PFSK-1 (cell line): ENCODE measurements at regions not wholly inside any gene's neighbourhood (a gene's known extent, or its start where the extent isn't known, plus 50 kb on each side); places are given as distances from the start of the nearest gene placed in this dataset.

Source experiments
- FOXP2 ChIP-seq: optimal IDR thresholded peaks from 2 replicates; pipeline ENCODE3; 2011; ENCODE audit warnings: borderline replicate concordance, control low read depth, inconsistent platforms; ENCODE audit not compliant: insufficient read depth; ENCODE audit errors: extremely low read length, extremely low read depth
- POLR2AphosphoS5 ChIP-seq: IDR thresholded peaks from 2 replicates; pipeline ENCODE4 v1.6.1; 2012; ENCODE audit warnings: low read depth, mild to moderate bottlenecking, control low read depth, low read length, moderate library complexity
- REST ChIP-seq, 2 experiments: IDR thresholded peaks; 2 replicates each; pipeline versions ENCODE4 v1.6.1 to v1.8.0; 2011 to 2012; ENCODE audit warnings: low read depth in 2 of 2, low read length in 2 of 2, control low read depth in 1 of 2, inconsistent platforms in 1 of 2, mild to moderate bottlenecking in 1 of 2, moderate library complexity in 1 of 2; ENCODE audit not compliant: insufficient read depth in 1 of 2
- SIN3A ChIP-seq: IDR thresholded peaks from 2 replicates; pipeline ENCODE4 v1.6.1; 2012; ENCODE audit warnings: mild to moderate bottlenecking, low read length, moderate library complexity, borderline replicate concordance; ENCODE audit not compliant: insufficient read depth
- TAF1 ChIP-seq: IDR thresholded peaks from 2 replicates; pipeline ENCODE4 v1.6.1; 2012; ENCODE audit warnings: low read length, control low read depth, borderline replicate concordance; ENCODE audit not compliant: insufficient read depth

GRCh38 chr5:26031481-26031880, 1006.9 kb downstream of the CDH9 start:
- TF ChIP-seq FOXP2 (no peak), POLR2AphosphoS5 (no peak), SIN3A (no peak), REST (IDR thresholded peaks at IDR 0.05; ENCODE audit: insufficient read depth in 1 of 2, low read depth in 2 of 2, low read length in 2 of 2) (no peak), TAF1 (no peak)

GRCh38 chr5:26026044-26026443, 1012.3 kb downstream of the CDH9 start:
- TF ChIP-seq SIN3A (no peak), REST (IDR thresholded peaks at IDR 0.05; ENCODE audit: insufficient read depth in 1 of 2, low read depth in 2 of 2, low read length in 2 of 2) (no peak), FOXP2 (no peak), TAF1 (no peak), POLR2AphosphoS5 (no peak)

DNA sequence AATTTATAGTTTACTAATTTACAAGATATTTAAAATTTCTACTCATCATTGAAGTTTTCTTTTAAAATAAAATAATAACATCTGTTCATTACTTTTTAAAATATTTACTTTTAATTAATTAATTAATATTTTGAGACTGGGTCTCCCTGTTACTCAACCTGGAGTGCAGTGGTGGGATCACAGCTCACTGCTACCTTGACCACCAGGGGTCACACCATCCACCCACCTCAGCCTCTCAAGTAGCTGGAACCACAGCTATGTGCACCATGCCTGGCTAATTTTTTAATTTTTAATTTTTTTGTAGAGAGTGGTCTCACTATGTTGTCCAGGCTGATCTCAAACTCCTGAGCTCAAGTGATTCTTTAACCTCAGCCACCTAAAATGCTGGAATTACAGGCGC, 1013.6 kb downstream of the CDH9 start:
- TF ChIP-seq REST (IDR thresholded peaks at IDR 0.05; ENCODE audit: insufficient read depth in 1 of 2, low read depth in 2 of 2, low read length in 2 of 2) = no peak
- TF ChIP-seq TAF1 = no peak
- TF ChIP-seq FOXP2 = no peak
- TF ChIP-seq POLR2AphosphoS5 = no peak
- TF ChIP-seq SIN3A = no peak

- TF ChIP-seq FOXP2 (no peak), TAF1 (no peak), SIN3A (no peak), POLR2AphosphoS5 (no peak), REST (IDR thresholded peaks at IDR 0.05; ENCODE audit: insufficient read depth in 1 of 2, low read depth in 2 of 2, low read length in 2 of 2) (no peak)
These were observed 1015.0 kb downstream of the CDH9 start for GRCh38 chr5:26023361-26023760.

DNA sequence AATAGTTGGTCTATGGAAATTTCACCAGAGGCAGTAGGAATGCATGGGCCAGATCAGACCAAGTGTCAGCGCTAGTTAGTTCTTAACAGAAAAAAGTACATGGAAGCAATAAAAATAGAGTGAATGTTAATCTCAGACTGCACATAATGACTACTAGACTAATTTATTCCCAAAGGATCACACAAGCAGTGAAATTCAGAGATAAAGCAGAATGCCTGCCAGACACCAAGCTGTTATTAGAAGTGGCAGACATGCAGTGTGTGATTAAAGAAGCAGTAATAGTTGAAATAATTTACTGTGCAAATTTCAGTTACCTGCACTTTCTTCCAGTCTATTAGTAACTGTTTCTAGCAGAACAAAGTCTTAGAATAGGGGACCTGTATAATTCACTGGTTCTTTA, 1024.2 kb downstream of the CDH9 start:
- TF ChIP-seq TAF1 (no peak), FOXP2 (no peak), REST (IDR thresholded peaks at IDR 0.05; ENCODE audit: insufficient read depth in 1 of 2, low read depth in 2 of 2, low read length in 2 of 2) (no peak), SIN3A (no peak), POLR2AphosphoS5 (no peak)
